ENCODE measurements at regions not wholly inside any gene's neighbourhood (a gene's known extent, or its start where the extent isn't known, plus 50 kb on each side); places are given as distances from the start of the nearest gene placed in this dataset.

- TF ChIP-seq EZH2phosphoT487 (IDR thresholded peaks at IDR 0.05; ENCODE audit: borderline replicate concordance): no peak
- intact Hi-C loops (cut with micrococcal nuclease): no loop called here
- H3K36me3 ChIP-seq (ENCODE audit: control insufficient read depth in 1 of 2, insufficient read depth in 2 of 2, low read length in 2 of 2): no peaks in the 10 kb centered on the region
- H3K9me2 ChIP-seq (ENCODE audit: insufficient read depth): no peaks in the 10 kb centered on the region
- no peak overlapping the region for H3K4me3 ChIP-seq (replicated peaks in 1 of 2; ENCODE audit: low read depth in 1 of 2, low read length in 2 of 2)
- ChIA-PET CTCF (no interaction called here), RAD21 (ENCODE audit: low non-redundant PET in 1 of 2, low total read pairs in 2 of 2, uncharacterized antibody in 2 of 2, unreplicated experiment in 2 of 2) (no interaction called here), POLR2A (no interaction called here)
- no peak overlapping the region for H3K9ac ChIP-seq (ENCODE audit: low read length)
- H3K27me3 ChIP-seq (ENCODE audit: insufficient read depth, low read length): peaks cover 77% of the 10 kb centered on the region
- no peak for DNase-seq (ENCODE audit: low read depth, low spot score)
- no peak overlapping the region for H2AFZ ChIP-seq (ENCODE audit: low read depth, low read length, poor library complexity, severe bottlenecking)
- ATAC-seq: no peak
- H3K9me3 ChIP-seq (ENCODE audit: control insufficient read depth in 1 of 2, insufficient read depth in 1 of 2, low read depth in 1 of 2, low read length in 2 of 2): no peaks in the 10 kb centered on the region
- no peak overlapping the region for H3K27ac ChIP-seq (ENCODE audit: low read depth, low read length)
- no peak overlapping the region for H3K4me2 ChIP-seq (ENCODE audit: low read length)
- no TSS peak for BruUV-seq (replicated peaks)
- no peaks in the 10 kb centered on the region for H4K20me1 ChIP-seq (ENCODE audit: insufficient read depth)
- H3K79me2 ChIP-seq (ENCODE audit: insufficient read depth, low read length): no peaks in the 10 kb centered on the region
- no peaks in the 10 kb centered on the region for H3K4me1 ChIP-seq (ENCODE audit: control insufficient read depth in 1 of 2, insufficient read depth in 2 of 2, low read length in 2 of 2)
Observed at GRCh38 chr12:114192013-114192412, 213.9 kb downstream of the TBX5 start.

DNA sequence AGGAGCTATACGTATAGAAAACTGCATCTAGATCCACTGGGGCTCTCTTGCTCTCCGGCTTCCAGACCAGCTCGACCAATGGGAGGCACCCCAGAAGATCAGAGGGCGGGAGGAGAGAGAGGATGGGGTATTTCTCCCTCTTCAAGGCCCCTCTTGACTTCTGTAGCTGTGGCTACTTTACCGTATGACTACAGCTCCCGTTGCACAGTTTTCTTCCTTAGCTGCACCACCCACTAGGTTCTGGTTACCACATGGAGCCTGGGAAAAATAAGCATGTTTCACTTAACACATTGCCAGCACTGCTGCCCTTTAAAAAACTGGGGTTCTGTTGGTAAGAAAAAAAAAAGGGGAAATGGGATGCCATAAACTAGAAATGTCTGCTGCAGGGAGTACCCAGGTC is 214.4 kb downstream of the TBX5 start:
- Histone ChIP-seq H3K4me2 (ENCODE audit: low read length) (no peak overlapping the region), H2AFZ (ENCODE audit: low read depth, low read length, poor library complexity, severe bottlenecking) (no peak overlapping the region), H4K20me1 (ENCODE audit: insufficient read depth) (no peaks in the 10 kb centered on the region), H3K9me2 (ENCODE audit: insufficient read depth) (no peaks in the 10 kb centered on the region), H3K36me3 (ENCODE audit: control insufficient read depth in 1 of 2, insufficient read depth in 2 of 2, low read length in 2 of 2) (no peaks in the 10 kb centered on the region), H3K27me3 (ENCODE audit: insufficient read depth, low read length) (peaks cover 79% of the 10 kb centered on the region), H3K27ac (ENCODE audit: low read depth, low read length) (no peak overlapping the region), H3K4me1 (ENCODE audit: control insufficient read depth in 1 of 2, insufficient read depth in 2 of 2, low read length in 2 of 2) (no peaks in the 10 kb centered on the region), H3K9me3 (ENCODE audit: control insufficient read depth in 1 of 2, insufficient read depth in 1 of 2, low read depth in 1 of 2, low read length in 2 of 2) (no peaks in the 10 kb centered on the region), H3K4me3 (replicated peaks in 1 of 2; ENCODE audit: low read depth in 1 of 2, low read length in 2 of 2) (no peak overlapping the region), H3K9ac (ENCODE audit: low read length) (no peak overlapping the region), H3K79me2 (ENCODE audit: insufficient read depth, low read length) (no peaks in the 10 kb centered on the region)
- TF ChIP-seq ZFX (IDR thresholded peaks at IDR 0.05) (no peak), CTCF (IDR thresholded peaks at IDR 0.05 in 2 of 3, conservative IDR thresholded peaks at IDR 0.05 in 1 of 3; ENCODE audit: borderline replicate concordance in 1 of 3, insufficient read depth in 1 of 3, low read depth in 2 of 3, low read length in 2 of 3) (no peak), ELF1 (IDR thresholded peaks at IDR 0.05; ENCODE audit: borderline replicate concordance, low read depth) (no peak), CBX3 (IDR thresholded peaks at IDR 0.05; ENCODE audit: low read depth) (no peak), JUND (IDR thresholded peaks at IDR 0.05) (no peak), FOSL1 (IDR thresholded peaks at IDR 0.05; ENCODE audit: low read depth) (no peak), ZBTB33 (IDR thresholded peaks at IDR 0.05; ENCODE audit: extremely low read depth, insufficient replicate concordance, low read length) (no peak), YY1 (IDR thresholded peaks at IDR 0.05; ENCODE audit: extremely low read depth, insufficient replicate concordance, low read depth, low read length) (no peak), ATF3 (IDR thresholded peaks at IDR 0.05) (no peak)
- ATAC-seq: no peak
- DNase-seq (ENCODE audit: low read depth, low spot score): no peak
- ChIA-PET POLR2A (no interaction called here), RAD21 (ENCODE audit: low non-redundant PET in 1 of 2, low total read pairs in 2 of 2, uncharacterized antibody in 2 of 2, unreplicated experiment in 2 of 2) (no interaction called here), CTCF (no interaction called here)
- intact Hi-C loops (cut with micrococcal nuclease): no loop called here
- BruUV-seq (replicated peaks): no TSS peak
